Endothelial cell of umbilical vein (primary cell): ENCODE measurements at regions not wholly inside any gene's neighbourhood (a gene's known extent, or its start where the extent isn't known, plus 50 kb on each side); places are given as distances from the start of the nearest gene placed in this dataset.

ENCODE experiments used
- BruUV-seq: library from RNA; stranded (reverse); fragments of 400-500 nt; replicated peaks from 2 replicates; lab custom pipeline; 2021; lab: Mats Ljungman, UMichigan
- CTCF ChIA-PET: fragments of 300-600, 350-600 bp; sonication (Branson Sonifier 250); formaldehyde crosslinking; loops from one replicate; lab custom pipeline; 2021; ENCODE audit warnings: antibody characterized with exemption, inconsistent platforms; lab: Charles Lee
- POLR2A ChIA-PET: fragments of 300-600, 350-600 bp; sonication (Branson Sonifier 250); formaldehyde crosslinking; loops from one replicate; lab custom pipeline; 2021; ENCODE audit warnings: antibody characterized with exemption, inconsistent platforms; lab: Charles Lee
- DNase-seq: peaks from one replicate; pipeline ENCODE4 v3.0.0-alpha.2; 2011; ENCODE audit warnings: low read depth, low spot score
- FAIRE-seq: peaks from 2 replicates; lab custom pipeline; 2011; peaks lifted over from hg19 to GRCh38; lab: Jason Lieb, UNC
- H2AFZ ChIP-seq: 2 replicates; pipeline ENCODE4 v1.6.0; 2012; ENCODE audit warnings: low read depth, low read length, control low read depth, inconsistent platforms
- H3K27ac ChIP-seq: 2 replicates; pipeline ENCODE4 v1.5.1; 2011; ENCODE audit warnings: low read depth, mild to moderate bottlenecking, control low read depth, low read length, moderate library complexity; ENCODE audit not compliant: insufficient read depth
- H3K27me3 ChIP-seq, 2 experiments: 2 replicates each; pipeline versions ENCODE4 v1.6.0 to v1.6.1; 2011; ENCODE audit warnings: low read length in 2 of 2, mixed read lengths in 1 of 2; ENCODE audit not compliant: control insufficient read depth in 2 of 2, insufficient read depth in 2 of 2
- H3K36me3 ChIP-seq, 2 experiments: 2 replicates in 1 of 2; 3 replicates in 1 of 2; pipeline ENCODE4 v1.5.1; 2011; ENCODE audit warnings: low read length in 2 of 2, mild to moderate bottlenecking in 1 of 2, moderate library complexity in 1 of 2; ENCODE audit not compliant: control insufficient read depth in 2 of 2, insufficient read depth in 2 of 2; ENCODE audit errors: extremely low read depth in 1 of 2
- H3K4me1 ChIP-seq: 3 replicates; pipeline ENCODE4 v1.5.1; 2011; ENCODE audit warnings: mild to moderate bottlenecking, low read length; ENCODE audit not compliant: control insufficient read depth, insufficient read depth; ENCODE audit errors: extremely low read depth
- H3K4me2 ChIP-seq: 2 replicates; pipeline ENCODE4 v1.6.1; 2011; ENCODE audit warnings: low read length, control low read depth, mixed read lengths; ENCODE audit not compliant: insufficient read depth
- H3K4me3 ChIP-seq, 3 experiments: fragments of 200-600 bp in 1 of 3; sonication (generic), shearing (Covaris generic) in 1 of 3; replicated peaks in 1 of 3; 2 replicates each; pipeline ENCODE4 v1.5.1; 2011 to 2016; ENCODE audit warnings: control low read depth in 3 of 3, low read length in 3 of 3, mild to moderate bottlenecking in 2 of 3, inconsistent platforms in 1 of 3, low read depth in 1 of 3, moderate library complexity in 1 of 3; ENCODE audit not compliant: insufficient read depth in 1 of 3
- H3K79me2 ChIP-seq: 2 replicates; pipeline ENCODE4 v1.6.0; 2012; ENCODE audit warnings: low read length, inconsistent platforms; ENCODE audit not compliant: control insufficient read depth, insufficient read depth
- H3K9ac ChIP-seq: replicated peaks from 2 replicates; pipeline ENCODE3; 2011; ENCODE audit warnings: low read length, control low read depth; ENCODE audit not compliant: insufficient read depth; ENCODE audit errors: extremely low read depth
- H3K9me1 ChIP-seq: replicated peaks from 3 replicates; pipeline ENCODE4 v1.6.0; 2011; ENCODE audit warnings: mild to moderate bottlenecking, low read length; ENCODE audit not compliant: control insufficient read depth, insufficient read depth; ENCODE audit errors: extremely low read depth
- H3K9me3 ChIP-seq: replicated peaks from 2 replicates; pipeline ENCODE4 v1.5.1; 2012; ENCODE audit warnings: low read length, inconsistent platforms; ENCODE audit not compliant: control insufficient read depth, insufficient read depth
- H4K20me1 ChIP-seq: replicated peaks from 2 replicates; pipeline ENCODE3; 2011; ENCODE audit warnings: mild to moderate bottlenecking, low read length; ENCODE audit not compliant: control insufficient read depth, insufficient read depth; ENCODE audit errors: extremely low read depth
- CTCF ChIP-seq, 2 donors: IDR thresholded peaks; 1 replicate in 1 of 2; 2 replicates in 1 of 2; pipeline ENCODE4 v1.5.1; 2011; ENCODE audit warnings: low read length in 2 of 2, mild to moderate bottlenecking in 2 of 2, moderate library complexity in 2 of 2, control low read depth in 1 of 2, inconsistent platforms in 1 of 2, low read depth in 1 of 2; ENCODE audit not compliant: insufficient read depth in 1 of 2; ENCODE audit errors: extremely low read depth in 1 of 2
- EZH2 ChIP-seq: IDR thresholded peaks from 2 replicates; pipeline ENCODE4 v1.6.1; 2012; ENCODE audit warnings: borderline replicate concordance, low read depth, mild to moderate bottlenecking, moderate library complexity, low read length, inconsistent platforms; ENCODE audit not compliant: severe bottlenecking
- FOS ChIP-seq: IDR thresholded peaks from 2 replicates; pipeline ENCODE4 v1.6.1; 2011; ENCODE audit warnings: mild to moderate bottlenecking, low read length, moderate library complexity, borderline replicate concordance; ENCODE audit not compliant: insufficient read depth
- GATA2 ChIP-seq: IDR thresholded peaks from 2 replicates; pipeline ENCODE4 v1.7.0; 2011; ENCODE audit warnings: low read depth, mild to moderate bottlenecking, moderate library complexity, mixed read lengths, low read length; ENCODE audit not compliant: insufficient read length, insufficient read depth
- JUN ChIP-seq: IDR thresholded peaks from 2 replicates; pipeline ENCODE4 v1.6.1; 2011; ENCODE audit warnings: borderline replicate concordance, low read depth; ENCODE audit not compliant: insufficient read length, insufficient read depth
- MAX ChIP-seq: IDR thresholded peaks from 2 replicates; pipeline ENCODE4 v1.6.1; 2011; ENCODE audit not compliant: insufficient read depth, insufficient read length
- MYC ChIP-seq: IDR thresholded peaks from one replicate; pipeline ENCODE4 v1.6.1; 2011; ENCODE audit warnings: mild to moderate bottlenecking, low read depth, low read length
- POLR2A ChIP-seq: IDR thresholded peaks from 2 replicates; pipeline ENCODE4 v1.6.1; 2012; ENCODE audit warnings: low read depth, mild to moderate bottlenecking, control low read depth, low read length
- POLR2AphosphoS5 ChIP-seq: IDR thresholded peaks from 2 replicates; pipeline ENCODE4 v1.6.1; 2012; ENCODE audit warnings: low read depth, mild to moderate bottlenecking, control low read depth, low read length, moderate library complexity; ENCODE audit not compliant: insufficient read depth
- dilution Hi-C: fragments of 300-500 bp; cut with MboI; formaldehyde crosslinking; loops from one replicate; pipeline ENCODE4 v1.15.0; 2019; ENCODE audit warnings: low sequenced_read_pairs; ENCODE audit not compliant: extremely low pct_ligation_motif_present
- intact Hi-C: fragments of 100-400 bp; cut with micrococcal nuclease; formaldehyde crosslinking; loops from one replicate; pipeline ENCODE4 v1.10.0; 2022

GRCh38 chr1:108043707-108044106, 78.7 kb upstream of the VAV3 start:
- intact Hi-C loops, result no loop called here
- FAIRE-seq, result no peak
- POLR2A ChIA-PET, result no interaction called here

More at GRCh38 chr1:108043707-108044106, 78.7 kb upstream of the VAV3 start:
- Histone ChIP-seq H3K27me3 (peaks cover 0 to 7% of the 10 kb centered on the region in 2 experiments), H3K4me3 (no peak overlapping the region), H3K79me2 (no peaks in the 10 kb centered on the region), H3K4me2 (no peak overlapping the region), H2AFZ (no peak overlapping the region), H4K20me1 (no peaks in the 10 kb centered on the region), H3K27ac (no peak overlapping the region), H3K9me1 (no peaks in the 10 kb centered on the region), H3K9ac (no peak overlapping the region), H3K9me3 (no peaks in the 10 kb centered on the region), H3K4me1 (no peaks in the 10 kb centered on the region), H3K36me3 (no peaks in the 10 kb centered on the region)
- TF ChIP-seq CTCF (IDR thresholded peaks at IDR 0.05; ENCODE audit: extremely low read depth in 1 of 2, insufficient read depth in 1 of 2, low read depth in 1 of 2, low read length in 2 of 2) (no peak), EZH2 (no peak), POLR2AphosphoS5 (no peak), FOS (no peak), POLR2A (no peak), MAX (no peak), JUN (no peak), GATA2 (no peak), MYC (no peak)
- no peak for DNase-seq
- CTCF ChIA-PET, result no interaction called here
- BruUV-seq, result no TSS peak
- dilution Hi-C loops, result no loop called here
